ENCODE measurements at regions not wholly inside any gene's neighbourhood (a gene's known extent, or its start where the extent isn't known, plus 50 kb on each side); places are given as distances from the start of the nearest gene placed in this dataset.

GRCh38 chr5:125042261-125042890 is 295.9 kb upstream of the ZNF608 start:
- FAIRE-seq (no peak), ATAC-seq (no peak), DNase-seq (ENCODE audit: low spot score) (no peak)
- no peaks in the 10 kb centered on the region for H3K4me1 ChIP-seq (ENCODE audit: insufficient read depth, low read length)
- TF ChIP-seq ZSCAN20 (CRISPR knock-in tag; IDR thresholded peaks at IDR 0.05; ENCODE audit: borderline replicate concordance) (no peak), KAT2B (IDR thresholded peaks at IDR 0.05; ENCODE audit: borderline replicate concordance, low read depth, low read length) (no peak), FIP1L1 (IDR thresholded peaks at IDR 0.05; ENCODE audit: borderline replicate concordance, insufficient read depth, low read depth, low read length) (no peak), CBX1 (IDR thresholded peaks at IDR 0.05; ENCODE audit: low read depth) (no peak), ZNF749 (CRISPR knock-in tag; IDR thresholded peaks at IDR 0.05; ENCODE audit: borderline replicate concordance) (no peak), IKZF1 (IDR thresholded peaks at IDR 0.05) (no peak), ZNF230 (CRISPR knock-in tag; IDR thresholded peaks at IDR 0.05) (no peak), ZNF138 (CRISPR knock-in tag; IDR thresholded peaks at IDR 0.05; ENCODE audit: low read depth) (no peak), SKI (IDR thresholded peaks at IDR 0.05; ENCODE audit: partially characterized antibody) (no peak), SIX1 (CRISPR knock-in tag; IDR thresholded peaks at IDR 0.05; ENCODE audit: borderline replicate concordance) (no peak), SRF (IDR thresholded peaks at IDR 0.05; ENCODE audit: low read depth, low read length) (no peak), RNF2 (conservative IDR thresholded peaks at IDR 0.05; ENCODE audit: low read depth) (no peak), BHLHE40 (IDR thresholded peaks at IDR 0.05; ENCODE audit: low read length) (no peak), ZNF33B (CRISPR knock-in tag; IDR thresholded peaks at IDR 0.05) (no peak), ZNF564 (CRISPR knock-in tag; IDR thresholded peaks at IDR 0.05) (no peak), ZNF225 (CRISPR knock-in tag; IDR thresholded peaks at IDR 0.05) (no peak), ZNF747 (CRISPR knock-in tag; IDR thresholded peaks at IDR 0.05; ENCODE audit: borderline replicate concordance) (no peak)
- TF ChIP-seq, protein P1, sequence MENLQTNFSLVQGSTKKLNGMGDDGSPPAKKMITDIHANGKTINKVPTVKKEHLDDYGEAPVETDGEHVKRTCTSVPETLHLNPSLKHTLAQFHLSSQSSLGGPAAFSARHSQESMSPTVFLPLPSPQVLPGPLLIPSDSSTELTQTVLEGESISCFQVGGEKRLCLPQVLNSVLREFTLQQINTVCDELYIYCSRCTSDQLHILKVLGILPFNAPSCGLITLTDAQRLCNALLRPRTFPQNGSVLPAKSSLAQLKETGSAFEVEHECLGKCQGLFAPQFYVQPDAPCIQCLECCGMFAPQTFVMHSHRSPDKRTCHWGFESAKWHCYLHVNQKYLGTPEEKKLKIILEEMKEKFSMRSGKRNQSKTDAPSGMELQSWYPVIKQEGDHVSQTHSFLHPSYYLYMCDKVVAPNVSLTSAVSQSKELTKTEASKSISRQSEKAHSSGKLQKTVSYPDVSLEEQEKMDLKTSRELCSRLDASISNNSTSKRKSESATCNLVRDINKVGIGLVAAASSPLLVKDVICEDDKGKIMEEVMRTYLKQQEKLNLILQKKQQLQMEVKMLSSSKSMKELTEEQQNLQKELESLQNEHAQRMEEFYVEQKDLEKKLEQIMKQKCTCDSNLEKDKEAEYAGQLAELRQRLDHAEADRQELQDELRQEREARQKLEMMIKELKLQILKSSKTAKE (CRISPR knock-in tag; IDR thresholded peaks at IDR 0.05; ENCODE audit: borderline replicate concordance), result no peak
- no peaks in the 10 kb centered on the region for H3K79me2 ChIP-seq (ENCODE audit: insufficient read depth, low read length)
- no peaks in the 10 kb centered on the region for H4K20me1 ChIP-seq (ENCODE audit: insufficient read depth, low read length)
- no TSS peak for BruUV-seq (replicated peaks)
- no peak overlapping the region for H2AFZ ChIP-seq (ENCODE audit: low read length)
- no peaks in the 10 kb centered on the region for H3K27me3 ChIP-seq (ENCODE audit: control insufficient read depth in 1 of 2, insufficient read depth in 2 of 2, low read length in 2 of 2)
- in situ Hi-C loops (cut with HindIII; ENCODE audit: extremely low pct_ligation_motif_present, low pct_unique_long_range_greater_than_20kb), result no loop called here
- intact Hi-C loops (cut with micrococcal nuclease; ENCODE audit: unreplicated experiment), result no loop called here
- H3K9me3 ChIP-seq (ENCODE audit: low read length), result no peaks in the 10 kb centered on the region
- no peak overlapping the region for H3K27ac ChIP-seq (ENCODE audit: extremely low read length, insufficient read depth, low read length)
- H3K36me3 ChIP-seq (replicated peaks in 1 of 2; ENCODE audit: control insufficient read depth in 1 of 2, insufficient read depth in 2 of 2, low read length in 2 of 2), result no peaks in the 10 kb centered on the region
- H3K4me3 ChIP-seq (replicated peaks in 1 of 3; ENCODE audit: insufficient read depth in 1 of 3, low read depth in 2 of 3, low read length in 3 of 3), result no peak overlapping the region
- POLR2A ChIA-PET, result no interaction called here
- H3K4me2 ChIP-seq (ENCODE audit: low read depth, low read length), result no peak overlapping the region
- H3K9ac ChIP-seq (ENCODE audit: insufficient read depth, low read depth, low read length), result no peak overlapping the region
- 67% methylated on average over 1 of the region's 1 CpG for WGBS (ENCODE audit: low lambda C conversion rate)
- CTCF ChIA-PET (ENCODE audit: low intra/inter-chr PET ratio, low total read pairs), result no interaction called here

Data from HepG2 (cell line).